Medulla oblongata (tissue), 1 donor: ENCODE measurements at regions not wholly inside any gene's neighbourhood (a gene's known extent, or its start where the extent isn't known, plus 50 kb on each side); places are given as distances from the start of the nearest gene placed in this dataset.
"Not testable (repeated sequence)": the region's sequence is repeated elsewhere in the genome, so short reads cannot be mapped to it uniquely, and the experiment has no call there.

ENCODE experiments used
- DNase-seq: peaks from one replicate; pipeline ENCODE4 v3.0.0-alpha.2; 2015; ENCODE audit errors: extremely low spot score

GRCh38 chr5:116897291-116897690 lies 322.7 kb upstream of the SEMA6A start:
- DNase-seq, result no peak

- no peak for DNase-seq
Observed at GRCh38 chr5:116896001-116896400, 321.4 kb upstream of the SEMA6A start.

- DNase-seq, result no peak
Observed at GRCh38 chr5:116892993-116893392, 318.4 kb upstream of the SEMA6A start.

- no peak for DNase-seq
Observed at GRCh38 chr5:116887104-116887503, 312.5 kb upstream of the SEMA6A start.

- no peak for DNase-seq
Observed at GRCh38 chr5:116885825-116886224, 311.2 kb upstream of the SEMA6A start.

- no peak for DNase-seq
Observed at GRCh38 chr5:116883875-116884274, 309.3 kb upstream of the SEMA6A start.

GRCh38 chr5:116881921-116882531 lies 307.4 kb upstream of the SEMA6A start:
- DNase-seq, result no peak

GRCh38 chr5:116880601-116881000 lies 306.0 kb upstream of the SEMA6A start:
- DNase-seq, result no peak

GRCh38 chr5:116880150-116880549 lies 305.5 kb upstream of the SEMA6A start:
- no peak for DNase-seq

- no peak for DNase-seq
Observed at GRCh38 chr5:116876240-116876840, 301.7 kb upstream of the SEMA6A start.

GRCh38 chr5:116872986-116873385 lies 298.4 kb upstream of the SEMA6A start:
- no peak for DNase-seq

- no peak for DNase-seq
Observed at GRCh38 chr5:116872486-116872885, 297.9 kb upstream of the SEMA6A start.

- DNase-seq, result not testable (repeated sequence)
Observed at GRCh38 chr5:116867825-116868224, 293.2 kb upstream of the SEMA6A start.

- no peak for DNase-seq
Observed at GRCh38 chr5:116865651-116866050, 291.0 kb upstream of the SEMA6A start.

- DNase-seq, result no peak
Observed at GRCh38 chr5:116864838-116865190, 290.2 kb upstream of the SEMA6A start.

GRCh38 chr5:116864157-116864837 lies 289.7 kb upstream of the SEMA6A start:
- no peak for DNase-seq

- no peak for DNase-seq
Observed at GRCh38 chr5:116862632-116863455, 288.2 kb upstream of the SEMA6A start.

- no peak for DNase-seq
Observed at GRCh38 chr5:116861666-116862065, 287.0 kb upstream of the SEMA6A start.

GRCh38 chr5:116861097-116861496 lies 286.5 kb upstream of the SEMA6A start:
- no peak for DNase-seq

GRCh38 chr5:116859666-116860320 lies 285.2 kb upstream of the SEMA6A start:
- no peak for DNase-seq

- DNase-seq, result no peak
Observed at GRCh38 chr5:116858705-116859333, 284.2 kb upstream of the SEMA6A start.
